Glutamatergic neuron (in vitro differentiated cells): ENCODE measurements at regions not wholly inside any gene's neighbourhood (a gene's known extent, or its start where the extent isn't known, plus 50 kb on each side); places are given as distances from the start of the nearest gene placed in this dataset.

Experiments
- DNase-seq: peaks from one replicate; pipeline ENCODE4 v3.0.0; 2022
- H3K27ac Mint-ChIP-seq: one replicate; pipeline ENCODE4 v1.8.0; 2020; ENCODE audit warnings: mild to moderate bottlenecking, mixed read lengths, inconsistent platforms; ENCODE audit not compliant: unreplicated experiment
- H3K27me3 Mint-ChIP-seq: one replicate; pipeline ENCODE4 v1.8.0; 2020; ENCODE audit warnings: mild to moderate bottlenecking, moderate library complexity, mixed read lengths, inconsistent platforms; ENCODE audit not compliant: unreplicated experiment
- H3K36me3 Mint-ChIP-seq: one replicate; pipeline ENCODE4 v1.8.0; 2020; ENCODE audit warnings: mild to moderate bottlenecking, mixed read lengths, inconsistent platforms; ENCODE audit not compliant: unreplicated experiment
- H3K4me1 Mint-ChIP-seq: one replicate; pipeline ENCODE4 v1.8.0; 2020; ENCODE audit warnings: mild to moderate bottlenecking, low read depth, mixed read lengths, inconsistent platforms; ENCODE audit not compliant: unreplicated experiment
- H3K4me3 Mint-ChIP-seq: one replicate; pipeline ENCODE4 v1.8.0; 2020; ENCODE audit warnings: mild to moderate bottlenecking, mixed read lengths, inconsistent platforms; ENCODE audit not compliant: unreplicated experiment
- H3K9me3 Mint-ChIP-seq: one replicate; pipeline ENCODE4 v1.8.0; 2020; ENCODE audit warnings: mild to moderate bottlenecking, moderate library complexity, mixed read lengths, inconsistent platforms; ENCODE audit not compliant: unreplicated experiment
- CTCF ChIP-seq: fragments of 200-600 bp; sonication (generic); IDR thresholded peaks from one replicate; pipeline ENCODE4 v1.5.0; 2021; ENCODE audit not compliant: partially characterized antibody, unreplicated experiment

DNA sequence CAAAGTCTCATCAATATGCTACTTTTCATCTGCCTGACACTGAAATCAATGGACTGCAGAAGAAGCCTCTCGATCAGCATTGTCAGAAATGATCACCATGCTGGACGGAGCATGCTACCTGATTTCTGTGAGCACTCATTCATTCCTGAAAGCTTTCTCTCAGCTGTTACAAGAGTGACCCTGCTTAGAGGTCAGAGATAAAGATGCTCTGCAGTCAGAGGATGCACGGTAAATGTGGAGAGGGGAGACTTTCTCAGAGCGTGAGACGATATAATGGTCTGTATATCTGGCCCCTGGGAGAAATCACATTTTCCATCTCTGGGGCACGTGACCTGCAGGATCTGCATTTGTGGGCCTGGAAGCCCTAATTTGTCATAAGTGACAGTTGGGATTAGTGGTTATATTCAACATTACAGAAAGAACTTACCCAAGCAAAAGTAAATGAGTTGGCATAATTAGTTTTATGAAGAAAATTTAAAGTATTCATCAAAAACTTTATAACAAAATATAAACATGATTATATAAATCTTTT is 125.6 kb upstream of the TTC29 start:
- DNase-seq: no peak
- no peaks in the 10 kb centered on the region for H3K27me3 Mint-ChIP-seq
- peaks cover 7% of the 10 kb centered on the region for H3K36me3 Mint-ChIP-seq
- H3K4me1 Mint-ChIP-seq: no peaks in the 10 kb centered on the region
- peak overlapping the region; percentile 59 for H3K27ac Mint-ChIP-seq
- no peak for TF ChIP-seq CTCF
- H3K9me3 Mint-ChIP-seq: no peaks in the 10 kb centered on the region
- H3K4me3 Mint-ChIP-seq: no peak overlapping the region

DNA sequence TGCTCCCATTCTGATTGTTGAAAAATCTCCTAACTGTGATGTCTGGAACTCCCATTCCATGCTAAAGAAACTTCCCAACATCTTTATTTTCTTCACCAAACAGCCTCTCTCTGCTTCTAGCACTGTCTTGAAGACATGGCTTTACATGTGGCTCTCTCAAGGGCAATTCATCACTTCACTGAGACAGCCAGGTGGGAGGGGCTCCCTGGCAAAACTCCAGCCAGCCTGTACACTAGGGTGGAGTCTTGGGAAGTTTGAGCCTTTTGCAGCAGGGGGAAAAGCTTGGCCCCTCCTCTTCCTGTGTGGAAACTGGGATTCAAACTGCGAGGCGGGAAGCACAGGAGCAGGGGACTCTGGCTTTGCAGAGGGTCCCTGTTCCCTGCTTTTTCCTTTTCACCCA is 130.5 kb upstream of the TTC29 start:
- Mint-ChIP-seq H3K9me3 (peaks cover 2% of the 10 kb centered on the region), H3K36me3 (peaks cover 1% of the 10 kb centered on the region), H3K4me1 (peaks cover 26% of the 10 kb centered on the region), H3K4me3 (no peak overlapping the region), H3K27ac (no peak overlapping the region), H3K27me3 (no peaks in the 10 kb centered on the region)
- no peak for TF ChIP-seq CTCF
- no peak for DNase-seq

GRCh38 chr4:147076728-147077127 is 131.1 kb upstream of the TTC29 start:
- Mint-ChIP-seq H3K9me3 (peaks cover 2% of the 10 kb centered on the region), H3K4me3 (no peak overlapping the region), H3K4me1 (peaks cover 28% of the 10 kb centered on the region), H3K36me3 (no peaks in the 10 kb centered on the region), H3K27ac (no peak overlapping the region), H3K27me3 (no peaks in the 10 kb centered on the region)
- DNase-seq: no peak
- no peak for TF ChIP-seq CTCF

DNA sequence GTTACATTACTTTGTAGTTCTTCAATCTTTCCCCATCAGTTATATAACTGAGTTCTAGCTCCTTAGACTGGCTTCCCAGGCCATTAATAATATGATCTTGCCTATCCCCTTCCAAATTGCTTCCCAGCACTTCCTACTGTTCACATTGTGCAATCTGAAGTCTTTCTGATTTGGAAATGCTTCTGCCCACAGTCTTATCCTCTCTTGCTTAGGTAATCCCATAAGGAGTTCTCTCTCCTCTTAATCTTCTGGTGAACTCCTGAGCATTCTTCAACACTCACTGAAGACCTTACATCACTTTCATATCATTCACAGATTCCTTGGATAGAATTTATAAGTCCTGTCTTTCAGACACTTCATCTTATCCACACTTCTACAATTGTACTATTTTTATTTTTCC is 132.7 kb upstream of the TTC29 start:
- no peaks in the 10 kb centered on the region for H3K36me3 Mint-ChIP-seq
- peaks cover 28% of the 10 kb centered on the region for H3K4me1 Mint-ChIP-seq
- H3K27me3 Mint-ChIP-seq: no peaks in the 10 kb centered on the region
- H3K9me3 Mint-ChIP-seq: peaks cover 2% of the 10 kb centered on the region
- TF ChIP-seq CTCF: no peak
- no peak overlapping the region for H3K4me3 Mint-ChIP-seq
- DNase-seq: no peak
- H3K27ac Mint-ChIP-seq: no peak overlapping the region

DNA sequence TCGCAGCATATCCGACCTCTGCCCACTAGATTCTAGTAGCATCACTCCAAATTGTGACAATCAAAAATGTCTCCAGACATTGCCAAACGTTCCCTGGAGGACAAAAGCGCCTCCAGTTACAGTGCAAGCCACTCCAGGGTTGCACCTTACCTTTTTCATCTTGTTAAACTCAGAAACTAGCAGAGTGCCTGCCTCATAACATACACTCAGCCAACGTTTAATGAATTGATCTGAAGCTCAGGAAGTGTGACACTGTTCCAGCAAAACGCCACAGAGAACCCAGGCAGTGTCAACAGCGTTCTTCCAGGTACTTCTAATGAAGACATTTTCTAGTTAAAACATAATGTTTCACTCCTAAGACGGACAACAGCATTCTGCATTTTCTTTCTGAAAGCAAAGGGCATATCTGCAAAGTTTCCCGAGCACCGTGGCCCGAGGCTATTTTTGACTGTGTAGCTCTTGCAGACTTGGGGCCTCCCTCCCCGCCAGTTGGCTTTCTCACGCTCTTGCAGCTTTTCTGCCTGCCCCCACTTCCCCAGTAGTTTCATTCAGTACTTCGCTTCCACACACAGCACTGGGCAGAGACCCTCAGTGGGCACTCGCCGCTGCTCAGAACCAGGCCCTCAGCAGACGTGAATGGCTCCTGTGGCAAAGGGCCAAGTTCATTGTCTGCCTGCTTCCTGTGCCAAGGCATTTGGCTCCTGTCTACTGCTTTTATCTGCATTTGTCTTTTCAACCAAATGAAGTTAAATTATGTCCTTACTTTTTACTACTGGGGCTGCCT is 133.4 kb upstream of the TTC29 start:
- H3K27ac Mint-ChIP-seq: peak overlapping the region; percentile 3
- peaks cover 2% of the 10 kb centered on the region for H3K9me3 Mint-ChIP-seq
- peaks cover 28% of the 10 kb centered on the region for H3K4me1 Mint-ChIP-seq
- no peak for TF ChIP-seq CTCF
- DNase-seq: no peak
- H3K27me3 Mint-ChIP-seq: no peaks in the 10 kb centered on the region
- H3K36me3 Mint-ChIP-seq: no peaks in the 10 kb centered on the region
- no peak overlapping the region for H3K4me3 Mint-ChIP-seq
